ENCODE measurements at regions not wholly inside any gene's neighbourhood (a gene's known extent, or its start where the extent isn't known, plus 50 kb on each side); places are given as distances from the start of the nearest gene placed in this dataset.

GRCh38 chr5:2317540-2317939 lies 433.9 kb downstream of the IRX2 start:
- no peak overlapping the region for H3K4me3 ChIP-seq (ENCODE audit: low read depth, low read length)
- ChIA-PET CTCF (no interaction called here), POLR2A (no interaction called here)
- no peak for DNase-seq (ENCODE audit: low read depth)
- H3K27me3 ChIP-seq (ENCODE audit: control insufficient read depth, insufficient read depth, low read length): no peaks in the 10 kb centered on the region
- H3K36me3 ChIP-seq (ENCODE audit: control insufficient read depth, insufficient read depth, low read length): no peaks in the 10 kb centered on the region
- no peak for TF ChIP-seq CTCF (IDR thresholded peaks at IDR 0.05; ENCODE audit: insufficient read depth, low read depth, low read length)

- DNase-seq (ENCODE audit: low read depth): no peak
- POLR2A ChIA-PET: no interaction called here
- Histone ChIP-seq H3K4me3 (ENCODE audit: low read depth, low read length) (no peak overlapping the region), H3K27me3 (ENCODE audit: control insufficient read depth, insufficient read depth, low read length) (no peaks in the 10 kb centered on the region), H3K36me3 (ENCODE audit: control insufficient read depth, insufficient read depth, low read length) (no peaks in the 10 kb centered on the region)
- no peak for TF ChIP-seq CTCF (IDR thresholded peaks at IDR 0.05; ENCODE audit: insufficient read depth, low read depth, low read length)
- CTCF ChIA-PET: no interaction called here
Observed at GRCh38 chr5:2311851-2312250, 429.1 kb upstream of the IRX4 start.

GRCh38 chr5:2310946-2311345 lies 428.2 kb upstream of the IRX4 start:
- no peak overlapping the region for H3K4me3 ChIP-seq (ENCODE audit: low read depth, low read length)
- no peak for TF ChIP-seq CTCF (IDR thresholded peaks at IDR 0.05; ENCODE audit: insufficient read depth, low read depth, low read length)
- CTCF ChIA-PET: no interaction called here
- H3K27me3 ChIP-seq (ENCODE audit: control insufficient read depth, insufficient read depth, low read length): no peaks in the 10 kb centered on the region
- POLR2A ChIA-PET: no interaction called here
- H3K36me3 ChIP-seq (ENCODE audit: control insufficient read depth, insufficient read depth, low read length): no peaks in the 10 kb centered on the region
- no peak for DNase-seq (ENCODE audit: low read depth)

GRCh38 chr5:2307631-2308030 lies 424.9 kb upstream of the IRX4 start:
- Histone ChIP-seq H3K27me3 (ENCODE audit: control insufficient read depth, insufficient read depth, low read length) (no peaks in the 10 kb centered on the region), H3K36me3 (ENCODE audit: control insufficient read depth, insufficient read depth, low read length) (no peaks in the 10 kb centered on the region), H3K4me3 (ENCODE audit: low read depth, low read length) (no peak overlapping the region)
- ChIA-PET CTCF (no interaction called here), POLR2A (no interaction called here)
- no peak for TF ChIP-seq CTCF (IDR thresholded peaks at IDR 0.05; ENCODE audit: insufficient read depth, low read depth, low read length)
- DNase-seq (ENCODE audit: low read depth): no peak

GRCh38 chr5:2306711-2307110 lies 424.0 kb upstream of the IRX4 start:
- Histone ChIP-seq H3K36me3 (ENCODE audit: control insufficient read depth, insufficient read depth, low read length) (no peaks in the 10 kb centered on the region), H3K27me3 (ENCODE audit: control insufficient read depth, insufficient read depth, low read length) (no peaks in the 10 kb centered on the region), H3K4me3 (ENCODE audit: low read depth, low read length) (no peak overlapping the region)
- ChIA-PET CTCF (no interaction called here), POLR2A (no interaction called here)
- DNase-seq (ENCODE audit: low read depth): no peak
- no peak for TF ChIP-seq CTCF (IDR thresholded peaks at IDR 0.05; ENCODE audit: insufficient read depth, low read depth, low read length)

Data from BJ (cell line).